ENCODE measurements at regions not wholly inside any gene's neighbourhood (a gene's known extent, or its start where the extent isn't known, plus 50 kb on each side); places are given as distances from the start of the nearest gene placed in this dataset.

GRCh38 chr7:46775776-46776175 lies 806.1 kb downstream of the TNS3 start:
- H3K36me3 ChIP-seq (replicated peaks in 1 of 2; ENCODE audit: control extremely low read depth in 1 of 2, control insufficient read depth in 1 of 2, extremely low read depth in 1 of 2, insufficient read depth in 2 of 2, low read length in 1 of 2): no peaks in the 10 kb centered on the region
- H4K20me1 ChIP-seq (ENCODE audit: control insufficient read depth, insufficient read depth, low read length, poor library complexity, severe bottlenecking): no peaks in the 10 kb centered on the region
- no peak overlapping the region for H2AFZ ChIP-seq (ENCODE audit: insufficient read depth, low read depth, low read length, poor library complexity, severe bottlenecking)
- peaks cover 0 to 3% (median 0%) of the 10 kb centered on the region in 3 donors for H3K9me3 ChIP-seq (ENCODE audit: control extremely low read depth in 1 of 3, control insufficient read depth in 2 of 3, insufficient read depth in 1 of 3, low read length in 2 of 3)
- no peaks in the 10 kb centered on the region for H3K79me2 ChIP-seq (ENCODE audit: control insufficient read depth, insufficient read depth, low read length)
- Mint-ChIP-seq H3K27ac (no peak overlapping the region), H3K4me3 (no peak overlapping the region), H3K9me3 (ENCODE audit: insufficient read depth) (peaks cover 3% of the 10 kb centered on the region), H3K27me3 (no peaks in the 10 kb centered on the region), H3K4me1 (no peaks in the 10 kb centered on the region)
- intact Hi-C loops (cut with micrococcal nuclease): no loop called here
- ChIA-PET POLR2A (no interaction called here), CTCF (no interaction called here)
- H3K4me1 ChIP-seq (ENCODE audit: control insufficient read depth in 2 of 2, insufficient read depth in 2 of 2, low read length in 2 of 2): no peaks in the 10 kb centered on the region
- TF ChIP-seq, protein P1, sequence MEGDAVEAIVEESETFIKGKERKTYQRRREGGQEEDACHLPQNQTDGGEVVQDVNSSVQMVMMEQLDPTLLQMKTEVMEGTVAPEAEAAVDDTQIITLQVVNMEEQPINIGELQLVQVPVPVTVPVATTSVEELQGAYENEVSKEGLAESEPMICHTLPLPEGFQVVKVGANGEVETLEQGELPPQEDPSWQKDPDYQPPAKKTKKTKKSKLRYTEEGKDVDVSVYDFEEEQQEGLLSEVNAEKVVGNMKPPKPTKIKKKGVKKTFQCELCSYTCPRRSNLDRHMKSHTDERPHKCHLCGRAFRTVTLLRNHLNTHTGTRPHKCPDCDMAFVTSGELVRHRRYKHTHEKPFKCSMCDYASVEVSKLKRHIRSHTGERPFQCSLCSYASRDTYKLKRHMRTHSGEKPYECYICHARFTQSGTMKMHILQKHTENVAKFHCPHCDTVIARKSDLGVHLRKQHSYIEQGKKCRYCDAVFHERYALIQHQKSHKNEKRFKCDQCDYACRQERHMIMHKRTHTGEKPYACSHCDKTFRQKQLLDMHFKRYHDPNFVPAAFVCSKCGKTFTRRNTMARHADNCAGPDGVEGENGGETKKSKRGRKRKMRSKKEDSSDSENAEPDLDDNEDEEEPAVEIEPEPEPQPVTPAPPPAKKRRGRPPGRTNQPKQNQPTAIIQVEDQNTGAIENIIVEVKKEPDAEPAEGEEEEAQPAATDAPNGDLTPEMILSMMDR (IDR thresholded peaks at IDR 0.05): no peak
- ATAC-seq (ENCODE audit: low read depth) (no peak), DNase-seq (no peak)
- H3K27ac ChIP-seq (ENCODE audit: low read length in 2 of 2): no peak overlapping the region
- H3K9ac ChIP-seq (ENCODE audit: low read length): no peak overlapping the region
- H3K4me2 ChIP-seq (replicated peaks; ENCODE audit: low read depth, low read length, poor library complexity, severe bottlenecking): no peak overlapping the region
- H3K4me3 ChIP-seq (ENCODE audit: control extremely low read depth in 1 of 5, extremely low read depth in 1 of 5, insufficient read depth in 1 of 5, low read depth in 2 of 5, low read length in 4 of 5): no peak overlapping the region
- no CpG with 5 or more reads among the region's 2 CpGs for WGBS (ENCODE audit: insufficient coverage)
- H3K27me3 ChIP-seq (replicated peaks in 1 of 4; ENCODE audit: control extremely low read depth in 1 of 4, control insufficient read depth in 3 of 4, insufficient read depth in 4 of 4, low read length in 3 of 4): peaks cover 0 to 3% (median 0%) of the 10 kb centered on the region in 4 experiments

- Histone ChIP-seq H3K4me3 (ENCODE audit: control extremely low read depth in 1 of 5, extremely low read depth in 1 of 5, insufficient read depth in 1 of 5, low read depth in 2 of 5, low read length in 4 of 5) (no peak overlapping the region), H3K79me2 (ENCODE audit: control insufficient read depth, insufficient read depth, low read length) (no peaks in the 10 kb centered on the region), H3K4me1 (ENCODE audit: control insufficient read depth in 2 of 2, insufficient read depth in 2 of 2, low read length in 2 of 2) (no peaks in the 10 kb centered on the region), H3K36me3 (replicated peaks in 1 of 2; ENCODE audit: control extremely low read depth in 1 of 2, control insufficient read depth in 1 of 2, extremely low read depth in 1 of 2, insufficient read depth in 2 of 2, low read length in 1 of 2) (no peaks in the 10 kb centered on the region), H3K4me2 (replicated peaks; ENCODE audit: low read depth, low read length, poor library complexity, severe bottlenecking) (no peak overlapping the region), H3K27me3 (replicated peaks in 1 of 4; ENCODE audit: control extremely low read depth in 1 of 4, control insufficient read depth in 3 of 4, insufficient read depth in 4 of 4, low read length in 3 of 4) (peaks cover 0 to 3% (median 0%) of the 10 kb centered on the region in 4 experiments), H3K9ac (ENCODE audit: low read length) (no peak overlapping the region), H3K9me3 (ENCODE audit: control extremely low read depth in 1 of 3, control insufficient read depth in 2 of 3, insufficient read depth in 1 of 3, low read length in 2 of 3) (peaks cover 0 to 3% (median 0%) of the 10 kb centered on the region in 3 donors), H4K20me1 (ENCODE audit: control insufficient read depth, insufficient read depth, low read length, poor library complexity, severe bottlenecking) (no peaks in the 10 kb centered on the region), H3K27ac (ENCODE audit: low read length in 2 of 2) (no peak overlapping the region), H2AFZ (ENCODE audit: insufficient read depth, low read depth, low read length, poor library complexity, severe bottlenecking) (no peak overlapping the region)
- no peak for ATAC-seq (ENCODE audit: low read depth)
- no peak overlapping the region for H3K27ac Mint-ChIP-seq
- peaks cover 3% of the 10 kb centered on the region for H3K9me3 Mint-ChIP-seq (ENCODE audit: insufficient read depth)
- no peaks in the 10 kb centered on the region for H3K27me3 Mint-ChIP-seq
- ChIA-PET CTCF (no interaction called here), POLR2A (no interaction called here)
- no peaks in the 10 kb centered on the region for H3K4me1 Mint-ChIP-seq
- intact Hi-C loops (cut with micrococcal nuclease): no loop called here
- DNase-seq: no peak
- WGBS (ENCODE audit: insufficient coverage): no CpG with 5 or more reads among the region's 1 CpG
- H3K4me3 Mint-ChIP-seq: no peak overlapping the region
- TF ChIP-seq EZH2 (IDR thresholded peaks at IDR 0.05; ENCODE audit: borderline replicate concordance, insufficient read depth, low read depth, low read length, poor library complexity, severe bottlenecking): no peak
- TF ChIP-seq, protein P1 (IDR thresholded peaks at IDR 0.05): no peak
Observed at GRCh38 chr7:46775020-46775419, 806.9 kb downstream of the TNS3 start.
